ENCODE measurements at regions not wholly inside any gene's neighbourhood (a gene's known extent, or its start where the extent isn't known, plus 50 kb on each side); places are given as distances from the start of the nearest gene placed in this dataset.

DNA sequence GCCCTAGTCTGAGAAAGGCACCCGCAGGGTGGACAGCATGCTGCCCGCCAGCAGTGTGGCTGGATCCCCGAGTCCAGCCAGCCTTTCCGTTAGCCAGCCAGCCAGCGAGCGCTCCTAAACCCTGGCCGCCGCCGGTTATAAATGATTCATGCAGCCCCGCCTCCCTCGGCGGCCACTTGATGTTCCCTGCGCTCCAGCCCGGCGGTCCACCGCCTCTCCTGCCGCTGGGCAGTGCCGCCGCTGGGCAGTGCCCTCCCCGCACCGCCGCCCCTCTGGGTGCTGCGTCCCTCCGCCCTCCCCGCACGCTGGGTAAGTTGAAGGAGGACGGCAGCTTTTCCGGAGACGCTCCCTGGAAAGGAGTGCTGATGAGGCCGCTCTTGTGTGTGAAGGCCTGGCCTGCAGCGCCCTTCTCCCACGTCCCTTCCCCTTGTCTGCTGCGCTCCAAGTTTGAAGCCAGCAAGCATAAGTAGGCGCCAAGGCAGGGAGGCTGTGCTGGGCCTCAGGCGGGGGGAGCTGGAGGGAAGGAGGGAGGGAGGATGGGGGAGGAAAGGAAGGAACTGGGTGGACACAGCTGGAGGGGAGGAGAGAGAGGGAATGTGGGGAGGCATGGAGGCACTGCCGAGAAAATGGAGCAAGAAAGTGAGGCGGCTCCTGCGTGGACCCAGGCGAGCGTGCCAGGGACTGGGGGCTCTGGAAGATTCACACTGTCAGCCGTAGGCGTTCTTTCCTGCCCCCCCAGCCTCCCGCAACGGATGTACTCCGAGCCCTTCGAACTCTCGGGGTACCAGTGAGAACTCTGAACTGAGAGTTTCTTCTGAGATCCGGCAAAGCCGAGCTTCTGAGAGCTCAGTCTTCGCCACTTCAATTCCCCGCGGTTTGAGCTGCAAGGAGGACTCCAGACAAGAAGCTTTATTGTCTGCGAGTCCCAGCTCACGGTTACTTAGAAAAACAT lies 131.9 kb downstream of the GLI2 start:
- peak in 1 of 2 experiments; percentile 47 for DNase-seq

DNA sequence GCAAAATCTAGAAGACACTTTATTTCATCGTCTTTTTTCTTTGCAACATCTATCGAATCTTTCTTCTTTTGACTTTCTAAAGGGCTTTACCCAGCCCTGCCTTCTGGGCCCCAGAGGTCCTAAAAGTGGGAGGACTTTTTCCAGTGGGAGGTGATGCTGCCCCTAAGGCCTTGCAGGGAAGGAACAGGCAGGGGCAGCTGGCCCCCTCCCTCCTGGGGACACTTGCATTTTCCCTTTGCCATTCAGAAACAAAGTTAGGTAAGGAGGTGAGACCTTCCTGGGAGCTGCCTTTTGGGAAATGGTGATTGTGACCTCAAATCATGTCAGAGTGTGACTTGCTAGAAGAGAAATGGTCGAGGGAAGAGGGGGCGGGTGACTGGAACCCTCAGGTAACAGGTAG lies 132.7 kb downstream of the GLI2 start:
- no peak for DNase-seq

DNA sequence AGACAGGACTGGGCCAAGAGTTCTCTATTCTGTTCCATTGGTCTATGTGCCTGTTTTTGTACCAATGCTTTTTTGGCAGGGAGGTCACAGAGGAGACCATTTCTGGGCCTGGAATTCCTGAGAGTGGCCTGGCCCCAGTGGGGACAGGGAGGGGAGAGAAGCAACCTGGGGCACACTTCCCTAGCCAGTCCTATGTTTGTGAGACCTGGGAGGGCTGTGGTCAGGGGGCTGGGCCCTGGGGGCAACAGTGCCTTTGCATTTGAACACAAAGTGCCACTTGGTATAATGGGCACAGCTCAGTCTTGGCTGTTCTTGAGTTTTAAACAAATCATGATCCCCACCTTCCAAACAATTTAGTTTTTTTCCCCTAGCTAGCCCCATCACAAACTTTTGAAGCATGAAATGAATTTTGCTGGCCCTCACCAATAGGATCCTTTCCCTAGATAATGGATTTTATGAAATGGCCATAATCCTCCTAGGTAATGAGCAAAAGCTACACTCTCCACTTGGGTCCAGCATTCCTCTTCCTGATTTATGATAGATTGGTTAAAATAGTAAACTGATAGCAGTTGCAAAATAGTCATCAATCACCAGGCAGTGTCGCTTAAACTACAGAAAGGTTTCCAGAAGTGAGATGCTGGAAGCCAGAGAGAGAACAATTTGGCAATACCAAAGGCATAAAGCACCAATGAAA lies 133.5 kb downstream of the GLI2 start:
- no peak for DNase-seq

DNA sequence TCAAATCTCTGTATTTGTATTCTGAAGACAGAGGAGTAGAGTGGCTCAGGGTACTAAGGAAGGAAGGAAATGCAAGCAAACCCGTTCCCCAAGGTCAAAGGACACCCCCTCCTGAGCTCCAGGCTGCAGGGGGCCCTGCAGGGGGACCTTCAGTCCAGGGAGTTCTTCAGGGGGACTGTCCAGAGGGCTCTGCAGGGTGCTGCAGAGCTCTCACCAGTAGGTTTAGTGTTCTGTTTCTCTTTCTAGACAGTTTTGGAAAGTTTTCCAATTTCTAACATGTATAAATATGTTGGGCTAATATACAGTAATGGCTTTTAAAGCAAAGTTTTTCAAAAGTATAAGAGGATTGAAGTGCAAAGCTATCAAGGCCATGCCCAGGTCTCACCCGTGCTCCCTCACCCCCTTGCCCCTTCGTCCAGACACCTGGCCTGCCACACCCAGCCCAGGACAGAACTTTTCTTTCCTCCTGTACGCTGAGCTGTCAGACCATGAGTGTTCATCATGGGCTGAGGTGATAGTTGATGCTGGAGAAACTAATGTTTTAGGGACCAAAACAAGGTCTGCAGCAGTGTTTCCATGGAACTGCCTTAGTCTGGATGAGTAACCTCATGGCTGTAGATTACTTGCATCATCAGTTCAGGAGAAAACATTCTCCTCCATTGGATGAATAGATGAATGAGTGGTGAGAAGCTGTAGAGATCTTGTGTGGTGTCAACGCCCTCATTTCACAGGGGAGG lies 134.2 kb downstream of the GLI2 start:
- no peak for DNase-seq

DNA sequence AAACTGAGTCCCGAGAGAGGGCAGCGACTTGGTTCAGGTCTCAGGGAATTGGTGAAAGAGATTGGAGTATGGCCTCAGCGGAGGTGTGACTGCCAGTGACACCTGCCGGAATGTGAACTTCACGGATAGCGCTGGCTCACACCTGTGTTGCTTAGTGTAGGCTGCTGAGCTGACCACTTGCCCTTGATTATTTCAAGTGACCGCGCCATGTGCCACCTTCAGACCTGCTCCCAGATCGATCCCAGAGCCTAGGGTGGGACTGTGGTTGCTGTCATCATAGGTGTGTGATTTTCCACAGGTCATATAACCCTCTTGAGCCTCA lies 134.8 kb downstream of the GLI2 start:
- DNase-seq = no peak

DNA sequence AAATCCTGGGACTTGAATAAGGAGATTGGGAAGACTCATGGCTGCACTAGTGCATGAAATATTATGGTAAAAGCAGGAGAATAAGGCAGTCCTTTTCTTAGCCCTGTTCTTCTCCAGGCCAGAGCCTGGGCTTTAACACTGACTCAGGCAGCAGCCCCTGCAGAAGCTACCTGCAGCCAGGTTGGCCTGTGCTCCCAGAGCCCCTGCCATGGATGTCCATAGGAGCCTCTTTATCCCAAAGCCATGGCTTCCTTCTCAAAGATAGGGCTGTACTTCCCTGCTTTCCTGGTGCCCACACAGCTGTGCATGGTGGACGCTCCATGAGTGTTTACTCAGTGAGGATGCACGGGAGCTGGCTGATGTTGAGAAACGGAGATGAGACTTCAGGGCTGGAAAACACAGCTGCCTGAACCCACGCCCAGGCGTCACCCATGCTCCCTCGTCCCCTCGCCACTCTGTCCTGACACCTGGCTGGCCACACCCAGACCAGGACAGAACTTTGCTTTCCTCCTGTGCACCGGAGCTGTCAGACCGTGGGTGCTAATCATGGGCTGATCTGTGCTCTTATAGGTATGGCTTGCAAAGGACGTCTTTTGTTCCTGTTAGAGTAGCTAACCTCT lies 135.5 kb downstream of the GLI2 start:
- no peak for DNase-seq

DNA sequence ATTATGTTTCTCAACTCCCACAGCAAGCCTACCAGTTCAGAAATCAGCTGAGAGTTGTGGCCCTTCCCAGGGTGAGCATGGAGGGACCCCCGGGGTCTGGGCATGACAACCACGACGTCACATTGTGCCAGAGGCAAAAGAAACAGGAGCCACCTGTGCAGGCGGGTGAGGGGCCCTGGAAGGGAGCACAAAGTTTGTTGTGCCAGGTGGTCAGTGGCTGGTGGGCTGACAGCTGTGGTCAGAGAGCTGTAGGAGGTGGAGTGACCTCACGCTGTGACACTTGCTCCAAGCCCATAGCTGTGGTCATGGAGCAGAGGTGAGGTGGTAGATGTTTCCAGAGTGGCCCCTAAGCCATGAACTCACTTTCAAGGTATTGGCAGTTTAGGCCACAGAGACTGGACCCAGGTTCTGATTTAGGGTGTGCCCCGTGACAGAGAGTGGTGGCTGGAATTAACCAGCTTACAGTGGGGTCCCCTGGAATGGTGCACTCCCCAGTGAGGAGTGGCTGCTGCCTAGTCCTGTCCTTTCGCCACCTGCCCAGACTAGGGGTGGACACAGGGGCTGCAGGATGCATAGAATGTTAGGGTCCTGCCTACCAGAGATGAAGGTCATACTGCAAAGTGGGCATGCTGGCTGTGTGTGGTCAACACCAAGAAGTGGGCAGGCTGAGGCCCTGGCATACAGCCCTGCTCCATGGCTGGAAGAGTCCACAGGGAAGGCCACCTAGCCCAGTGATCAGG lies 136.4 kb downstream of the GLI2 start:
- DNase-seq = no peak

DNA sequence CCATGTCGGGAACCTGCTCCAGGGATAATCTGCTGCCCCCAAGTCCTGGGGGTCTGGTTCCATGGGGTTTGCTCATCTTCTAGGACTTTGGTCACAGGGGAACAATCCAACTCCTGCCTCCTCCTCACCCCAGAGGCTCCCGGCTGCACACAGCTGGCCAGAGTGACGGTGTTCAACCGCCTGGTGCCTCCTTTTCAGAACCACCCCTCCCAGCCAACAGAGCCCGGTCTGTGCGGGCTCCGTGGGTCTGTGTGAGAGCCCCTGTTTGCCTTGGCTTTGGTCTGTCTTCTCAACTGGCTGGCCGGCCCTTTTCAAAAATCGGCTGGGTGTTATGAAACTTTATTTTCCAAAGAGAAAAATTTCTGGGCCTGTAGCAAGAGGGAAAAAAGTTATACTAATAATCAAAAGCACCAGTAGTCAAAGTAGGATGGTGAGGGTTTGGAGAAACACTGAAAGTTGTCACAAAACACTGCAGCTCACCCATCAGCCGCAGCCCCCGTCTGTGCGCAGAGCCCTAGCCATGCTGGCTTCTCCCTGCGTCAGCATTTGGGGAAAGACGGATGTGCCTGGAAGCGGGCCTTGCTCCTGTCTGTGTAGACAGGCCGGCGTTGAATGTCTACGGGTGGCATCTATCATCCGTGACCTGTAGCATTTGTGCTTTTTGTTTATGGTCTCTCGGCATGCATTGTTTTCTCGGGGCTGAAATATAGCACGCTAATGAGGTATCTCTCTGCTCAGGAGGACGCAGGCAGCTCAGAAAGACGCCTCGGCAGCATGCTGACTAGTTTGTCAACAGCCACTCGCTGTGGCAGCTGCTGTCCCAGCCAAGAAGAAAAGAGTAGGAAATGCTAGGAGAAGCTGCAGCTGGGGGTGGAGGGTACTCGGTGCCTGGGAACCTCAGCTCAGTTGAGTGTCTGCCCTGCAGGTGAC lies 138.6 kb downstream of the GLI2 start:
- no peak for DNase-seq

DNA sequence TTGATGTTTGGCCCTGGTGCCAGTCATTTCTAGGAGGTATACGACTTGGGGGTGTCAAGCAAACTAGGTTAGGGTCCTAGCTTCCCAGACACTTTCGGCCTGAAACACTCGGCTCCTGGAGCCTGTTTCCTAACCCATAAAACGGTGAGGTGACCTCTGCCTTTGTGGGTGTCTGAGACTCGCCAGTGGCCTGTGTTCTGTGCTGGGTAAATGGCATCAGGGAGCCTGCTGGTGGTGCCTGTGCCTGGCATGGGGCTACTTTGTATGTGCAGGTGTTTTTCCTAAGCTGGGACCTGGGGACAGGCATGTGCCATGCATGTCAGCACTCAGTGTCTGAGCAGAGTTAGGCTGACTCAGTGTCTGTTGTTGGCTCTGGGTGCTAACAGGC lies 139.2 kb downstream of the GLI2 start:
- DNase-seq = no peak

DNA sequence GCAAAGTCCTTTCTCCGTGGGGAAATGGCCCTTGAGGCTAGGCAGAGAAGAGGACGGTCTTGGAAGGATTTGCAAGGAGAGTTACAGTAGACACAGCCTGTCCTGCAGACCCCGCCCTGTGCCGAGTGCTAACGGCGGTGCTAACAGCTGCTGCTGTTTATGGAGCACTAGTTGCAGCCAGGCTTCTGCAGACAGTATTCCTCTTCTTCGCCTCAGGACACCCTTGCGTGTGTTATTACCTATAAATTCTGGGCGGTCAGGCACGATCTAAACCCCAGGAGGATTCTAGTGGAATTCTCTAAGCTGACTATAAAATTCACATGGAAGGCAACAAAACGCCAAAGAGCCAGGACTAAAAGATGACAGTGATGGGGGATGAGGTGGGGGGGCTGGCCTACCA lies 139.8 kb downstream of the GLI2 start:
- DNase-seq = peak; percentile 26 to 85

DNA sequence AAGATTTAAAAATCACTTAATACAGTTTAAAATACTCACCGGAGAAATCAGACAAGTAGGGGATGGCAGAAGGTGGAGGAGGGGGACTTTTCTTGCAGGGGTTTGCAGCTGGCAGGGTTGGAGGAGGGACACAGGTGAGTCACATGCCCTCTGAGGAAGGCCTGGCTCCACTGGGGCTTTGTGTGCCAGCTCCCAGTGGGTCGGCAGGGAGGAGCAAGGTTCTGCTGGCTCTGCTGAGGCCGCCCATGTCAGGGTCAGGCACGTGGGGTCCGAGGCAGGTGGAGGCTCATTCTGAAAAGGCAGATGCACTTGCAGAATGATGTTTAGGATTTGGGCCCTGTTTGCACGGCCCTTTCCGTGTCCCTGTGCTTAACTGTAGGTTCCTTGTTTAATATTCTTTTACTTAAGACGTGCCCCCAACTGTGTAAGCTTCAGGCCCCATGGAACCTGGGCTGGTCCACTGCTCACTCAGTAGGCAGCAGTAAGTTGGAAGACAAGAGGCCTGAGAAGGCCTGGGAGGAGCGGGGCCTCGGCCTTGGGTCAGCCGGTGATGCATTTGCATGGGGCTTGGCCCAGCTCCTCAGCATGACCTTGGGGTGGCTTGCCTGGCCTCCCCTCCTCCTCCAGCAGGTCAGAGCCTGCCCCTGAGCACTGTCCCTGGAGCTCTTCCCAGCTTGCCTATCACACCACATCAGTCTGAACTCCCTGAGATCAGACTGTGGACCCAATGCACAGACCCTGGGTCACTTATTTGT lies 141.0 kb downstream of the GLI2 start:
- DNase-seq = no peak

DNA sequence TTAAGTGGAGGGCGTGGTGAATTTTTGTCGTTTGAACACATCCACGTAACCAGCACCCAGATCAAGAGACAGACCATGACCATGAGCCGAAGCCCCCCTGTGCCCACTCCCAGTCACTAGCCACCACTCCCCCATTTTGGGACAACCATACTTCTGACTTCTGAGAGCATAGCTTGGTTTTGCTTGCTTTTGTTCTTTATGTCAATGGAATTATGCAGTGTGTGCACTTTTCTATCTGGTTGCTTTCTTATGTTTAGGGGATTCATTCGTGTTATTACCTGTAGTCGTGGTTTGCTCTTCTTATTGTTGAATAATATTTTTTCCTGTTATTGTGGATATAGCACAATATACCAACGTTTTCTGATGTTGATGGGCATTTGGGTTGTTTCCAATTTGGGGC lies 141.7 kb downstream of the GLI2 start:
- no peak for DNase-seq

DNA sequence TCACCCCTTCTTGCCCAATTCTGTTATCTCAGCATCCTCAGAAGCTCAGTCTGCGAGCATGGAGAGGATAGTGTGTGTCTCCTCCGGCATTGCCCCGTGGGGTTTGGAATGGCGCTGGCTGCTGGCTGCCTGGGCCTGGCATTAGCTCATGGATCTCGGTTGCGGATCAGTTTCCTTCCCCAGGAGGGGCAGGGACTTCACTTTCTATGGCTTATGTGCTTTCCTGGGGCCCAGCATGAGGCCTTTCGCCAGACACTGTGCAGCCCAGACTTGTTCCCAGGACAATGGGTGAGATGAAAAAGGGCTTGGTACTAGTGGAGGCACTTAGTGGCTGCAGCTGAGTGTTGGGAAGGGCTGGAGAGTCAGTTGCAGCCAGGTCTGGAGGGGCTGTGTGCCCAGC lies 143.3 kb downstream of the GLI2 start:
- no peak for DNase-seq

DNA sequence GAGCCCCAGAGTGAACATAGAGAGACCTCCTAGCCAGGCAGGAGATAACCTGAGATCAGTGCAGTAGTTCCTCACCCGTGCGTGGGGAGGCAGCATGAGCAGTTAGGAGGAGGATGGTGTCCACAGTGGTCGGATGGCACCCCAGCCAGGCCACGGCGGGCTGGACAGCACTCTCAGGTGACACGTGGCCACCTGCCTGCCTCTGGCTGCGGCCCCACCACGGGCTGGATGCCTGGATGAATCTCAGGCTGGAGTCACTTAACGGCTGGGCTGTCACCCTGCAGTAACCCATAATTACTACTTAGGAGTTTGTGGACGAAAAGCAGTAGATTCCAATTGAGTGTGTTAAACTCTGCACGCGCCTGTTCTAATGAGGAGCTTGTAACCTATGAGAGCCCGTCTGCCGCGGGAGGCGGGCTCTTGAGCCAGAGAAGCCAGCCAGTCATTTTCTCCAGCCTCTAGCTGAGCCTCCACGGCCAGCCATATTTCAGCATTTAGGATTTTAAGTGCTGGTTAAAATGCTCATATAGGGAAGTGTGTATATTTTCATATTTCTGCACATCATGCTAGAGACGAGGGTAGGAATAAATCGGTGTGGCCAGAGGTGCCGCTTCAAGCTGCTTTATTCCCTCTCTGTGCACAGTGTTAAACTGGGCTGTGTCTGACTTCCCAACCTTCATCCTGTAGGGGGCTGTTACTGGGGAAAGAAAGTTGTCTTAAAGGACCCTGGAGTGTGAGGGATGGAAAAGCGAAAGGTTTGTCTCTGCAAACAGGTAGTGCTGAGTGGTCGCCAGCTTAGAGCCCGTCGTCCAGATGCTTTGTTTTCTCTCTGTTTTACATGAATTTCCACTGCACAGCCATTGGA lies 144.0 kb downstream of the GLI2 start:
- peak; percentile 58 to 85 for DNase-seq

DNA sequence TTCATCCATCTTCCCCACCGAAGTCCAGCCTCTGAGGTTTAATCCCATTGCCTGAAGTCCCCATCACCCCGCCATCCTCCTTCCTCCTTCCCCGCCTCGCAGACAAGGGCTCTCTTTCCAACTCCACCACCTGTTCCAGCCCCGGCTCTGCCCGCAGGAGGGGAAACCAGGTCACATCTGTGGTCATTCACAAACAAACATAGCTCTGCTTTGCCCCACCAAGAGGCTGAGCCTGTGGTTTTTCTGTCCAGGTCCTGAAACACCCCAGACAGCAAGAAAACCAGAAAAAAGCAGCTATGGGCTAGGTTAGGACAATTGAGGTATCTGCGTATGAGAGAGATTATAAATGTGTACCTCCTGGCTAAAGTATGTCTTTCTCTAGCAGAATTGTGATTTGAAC lies 144.7 kb downstream of the GLI2 start:
- DNase-seq = peak; percentile 48 to 53

DNA sequence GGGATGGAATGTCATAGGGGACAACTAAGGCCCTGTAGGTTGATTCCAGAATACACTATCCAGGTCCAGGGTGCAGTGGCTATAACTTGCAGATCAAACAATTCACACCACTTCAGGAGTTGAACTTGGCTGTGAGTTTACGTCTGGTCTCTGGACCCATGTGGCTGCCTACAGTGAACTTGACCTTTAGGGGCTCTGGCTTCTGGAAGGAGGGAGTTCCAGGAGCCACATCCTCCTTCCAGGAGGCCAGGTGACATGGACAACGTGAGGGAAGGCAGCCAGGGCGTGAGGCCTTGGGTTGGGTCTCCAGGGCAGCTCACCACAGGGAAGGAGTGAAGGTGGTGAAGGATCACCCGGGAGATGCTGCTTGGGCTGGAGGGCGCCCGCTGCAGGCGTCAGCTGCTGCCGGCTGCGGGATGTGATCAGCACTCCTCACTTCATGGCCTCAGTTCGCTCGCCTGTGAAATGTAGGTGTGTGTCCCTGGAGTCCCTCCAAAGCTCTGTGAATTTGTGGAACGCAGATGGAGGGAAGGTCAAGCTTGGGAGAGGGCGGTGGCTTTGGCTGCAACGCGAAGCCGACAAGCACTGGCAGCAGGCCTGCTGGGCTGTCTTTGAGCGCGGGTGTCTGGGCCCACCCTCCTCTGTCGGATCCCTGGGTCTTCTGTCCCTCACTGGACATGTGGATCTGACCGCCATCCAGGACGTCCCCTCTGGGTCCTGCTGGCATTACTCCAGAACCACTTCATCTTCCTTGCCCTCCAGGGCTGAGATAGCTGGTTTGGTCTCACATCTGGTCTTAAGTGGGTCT lies 146.5 kb downstream of the GLI2 start:
- DNase-seq = no peak

DNA sequence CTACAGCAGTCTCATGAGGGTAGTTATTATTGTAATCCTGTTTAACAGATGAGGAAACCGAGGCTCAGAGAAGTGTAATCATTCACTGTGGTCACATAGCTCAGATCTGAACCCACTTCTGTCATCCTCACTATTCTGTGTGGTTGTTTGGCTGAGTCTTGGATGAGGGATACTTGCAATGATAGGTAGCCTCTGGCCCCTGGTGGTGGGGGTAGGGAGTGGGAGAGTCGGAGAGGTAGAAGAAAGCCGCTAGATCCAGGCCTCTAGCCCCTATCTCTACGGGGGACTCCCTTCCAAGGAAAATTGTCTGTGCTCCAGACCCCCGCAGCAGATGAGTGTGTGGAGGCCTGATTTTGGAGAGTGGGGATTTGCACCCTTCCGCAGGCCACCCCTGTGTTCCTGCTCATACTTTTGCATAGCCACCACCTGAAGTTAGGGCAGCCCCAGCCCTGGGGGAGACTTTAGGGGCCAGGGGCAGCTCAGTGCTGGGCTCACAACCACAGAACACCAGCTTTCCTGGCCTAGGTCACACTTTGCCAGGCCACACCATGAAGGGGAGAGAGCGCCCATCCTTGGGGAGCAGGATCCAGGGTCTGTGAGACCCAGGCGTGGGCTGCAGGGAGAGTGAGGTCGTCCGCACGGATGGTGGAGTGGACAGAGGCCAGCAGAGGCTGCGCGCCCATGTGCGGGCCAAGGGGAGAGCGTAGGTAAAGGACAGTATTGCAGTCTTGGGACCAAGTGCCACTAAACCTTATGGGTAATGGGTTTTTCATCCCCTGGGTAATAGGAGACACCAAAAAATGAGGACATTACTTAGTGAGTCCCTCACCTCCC lies 148.2 kb downstream of the GLI2 start:
- DNase-seq = no peak

Data from NCI-H524 (cell line).